ENCODE measurements at regions not wholly inside any gene's neighbourhood (a gene's known extent, or its start where the extent isn't known, plus 50 kb on each side); places are given as distances from the start of the nearest gene placed in this dataset.
"Not testable (repeated sequence)": the region's sequence is repeated elsewhere in the genome, so short reads cannot be mapped to it uniquely, and the experiment has no call there.

- TF ChIP-seq EZH2 (IDR thresholded peaks at IDR 0.05; ENCODE audit: borderline replicate concordance, low read depth, low read length, severe bottlenecking): no peak
Observed at GRCh38 chr4:130077275-130077674, 981.3 kb downstream of the C4orf33 start.

GRCh38 chr4:130079027-130079426 is 983.1 kb downstream of the C4orf33 start:
- H3K9me3 ChIP-seq (ENCODE audit: insufficient read depth, low read length, severe bottlenecking); H4K20me1 ChIP-seq (ENCODE audit: insufficient read depth, low read length); H3K4me1 ChIP-seq (ENCODE audit: insufficient read depth, low read length); DNase-seq; H3K79me2 ChIP-seq (ENCODE audit: insufficient read depth, low read length); H3K4me2 ChIP-seq (ENCODE audit: insufficient read depth, low read length); ATAC-seq (ENCODE audit: insufficient read depth, low read depth); H3K27me3 ChIP-seq (ENCODE audit: insufficient read depth, low read length, poor library complexity); H3K36me3 ChIP-seq (ENCODE audit: insufficient read depth, low read length); H2AFZ ChIP-seq (ENCODE audit: low read depth, low read length); H3K4me3 ChIP-seq (ENCODE audit: low read depth in 1 of 2, low read length in 2 of 2); H3K9ac ChIP-seq (ENCODE audit: low read depth, low read length); H3K27ac ChIP-seq (ENCODE audit: low read length): not testable (repeated sequence)

More at GRCh38 chr4:130077275-130077674, 981.3 kb downstream of the C4orf33 start:
- Histone ChIP-seq H3K36me3 (ENCODE audit: insufficient read depth, low read length) (no peaks in the 10 kb centered on the region), H3K4me3 (ENCODE audit: low read depth in 1 of 2, low read length in 2 of 2) (no peak overlapping the region), H2AFZ (ENCODE audit: low read depth, low read length) (no peak overlapping the region), H3K9ac (ENCODE audit: low read depth, low read length) (no peak overlapping the region), H3K27me3 (ENCODE audit: insufficient read depth, low read length, poor library complexity) (no peaks in the 10 kb centered on the region), H3K27ac (ENCODE audit: low read length) (no peak overlapping the region), H3K9me3 (ENCODE audit: insufficient read depth, low read length, severe bottlenecking) (no peaks in the 10 kb centered on the region), H3K79me2 (ENCODE audit: insufficient read depth, low read length) (no peaks in the 10 kb centered on the region), H3K4me1 (ENCODE audit: insufficient read depth, low read length) (0 out of 2 replicates have a peak, but pooled peaks cover 3% of the 10 kb centered on the region), H3K4me2 (ENCODE audit: insufficient read depth, low read length) (no peak overlapping the region), H4K20me1 (ENCODE audit: insufficient read depth, low read length) (no peaks in the 10 kb centered on the region)
- DNase-seq (no peak), ATAC-seq (ENCODE audit: insufficient read depth, low read depth) (no peak)

DNA sequence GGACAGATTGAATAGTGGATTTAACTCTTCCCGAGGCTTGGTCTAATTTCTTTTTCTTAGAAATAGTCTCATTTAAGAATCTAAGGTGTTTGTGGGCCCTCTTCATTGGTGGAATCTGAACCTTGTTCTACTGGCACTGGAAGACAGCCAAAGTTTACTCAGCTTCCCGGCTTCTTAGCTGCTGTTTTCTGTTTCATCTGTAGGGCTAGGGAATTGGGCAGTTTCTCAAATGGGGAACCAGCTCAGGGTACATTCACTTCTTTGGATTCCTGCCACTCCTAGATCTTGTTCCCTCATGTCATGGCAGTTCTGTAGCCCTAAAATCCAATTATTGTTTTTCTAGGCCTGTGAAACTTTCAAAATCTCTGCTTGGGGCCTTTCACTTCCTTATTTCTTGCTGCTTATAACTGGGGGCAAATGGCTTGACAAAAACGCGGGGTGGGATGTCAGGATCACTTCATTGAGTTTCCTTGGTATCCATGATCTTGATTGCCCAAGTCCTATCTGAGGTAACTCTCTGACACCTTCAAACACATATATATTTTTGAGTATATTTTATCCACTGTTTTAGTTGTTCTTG is 985.0 kb downstream of the C4orf33 start:
- Histone ChIP-seq H3K36me3 (ENCODE audit: insufficient read depth, low read length) (no peaks in the 10 kb centered on the region), H4K20me1 (ENCODE audit: insufficient read depth, low read length) (no peaks in the 10 kb centered on the region), H3K27ac (ENCODE audit: low read length) (no peak overlapping the region), H3K27me3 (ENCODE audit: insufficient read depth, low read length, poor library complexity) (no peaks in the 10 kb centered on the region), H3K9me3 (ENCODE audit: insufficient read depth, low read length, severe bottlenecking) (no peaks in the 10 kb centered on the region), H2AFZ (ENCODE audit: low read depth, low read length) (0 out of 2 replicates have a peak overlapping the region, but pooled peaks have one; percentile 50), H3K4me3 (ENCODE audit: low read depth in 1 of 2, low read length in 2 of 2) (no peak overlapping the region), H3K4me1 (ENCODE audit: insufficient read depth, low read length) (0 out of 2 replicates have a peak, but pooled peaks cover 3% of the 10 kb centered on the region), H3K9ac (ENCODE audit: low read depth, low read length) (no peak overlapping the region), H3K79me2 (ENCODE audit: insufficient read depth, low read length) (no peaks in the 10 kb centered on the region), H3K4me2 (ENCODE audit: insufficient read depth, low read length) (no peak overlapping the region)
- DNase-seq: no peak
- ATAC-seq (ENCODE audit: insufficient read depth, low read depth): no peak
- TF ChIP-seq CTCF (IDR thresholded peaks at IDR 0.05; ENCODE audit: borderline replicate concordance, extremely low read depth, low read length, poor library complexity, severe bottlenecking): no peak
- TF ChIP-seq EZH2 (IDR thresholded peaks at IDR 0.05; ENCODE audit: borderline replicate concordance, low read depth, low read length, severe bottlenecking): no peak

DNA sequence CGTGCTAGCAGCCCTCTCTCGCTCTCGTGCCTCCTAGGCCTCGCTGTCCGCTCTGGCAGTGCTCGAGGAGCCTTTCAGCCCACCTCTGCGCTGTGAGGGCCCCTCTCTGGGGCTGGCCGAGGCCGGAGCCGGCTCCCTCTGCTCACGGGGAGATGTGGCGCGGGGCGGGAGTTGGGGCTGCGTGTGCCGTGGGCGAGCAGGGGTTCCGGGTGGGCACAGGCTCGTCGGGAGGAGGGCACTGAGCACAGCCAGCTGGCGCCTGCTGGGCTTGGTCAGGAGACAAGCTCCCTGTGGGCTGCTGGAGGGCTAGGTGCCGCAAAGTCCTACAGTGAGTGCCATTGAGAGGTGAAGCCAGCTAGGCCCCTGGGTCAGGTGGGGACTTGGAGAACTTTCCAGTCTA is 994.5 kb downstream of the C4orf33 start:
- H3K4me2 ChIP-seq (ENCODE audit: insufficient read depth, low read length): no peak overlapping the region
- H4K20me1 ChIP-seq (ENCODE audit: insufficient read depth, low read length): no peaks in the 10 kb centered on the region
- no peak for DNase-seq
- H3K4me1 ChIP-seq (ENCODE audit: insufficient read depth, low read length): no peaks in the 10 kb centered on the region
- H3K27me3 ChIP-seq (ENCODE audit: insufficient read depth, low read length, poor library complexity): no peaks in the 10 kb centered on the region
- H3K27ac ChIP-seq (ENCODE audit: low read length): no peak overlapping the region
- TF ChIP-seq CTCF (IDR thresholded peaks at IDR 0.05; ENCODE audit: borderline replicate concordance, extremely low read depth, low read length, poor library complexity, severe bottlenecking) (no peak), EZH2 (IDR thresholded peaks at IDR 0.05; ENCODE audit: borderline replicate concordance, low read depth, low read length, severe bottlenecking) (no peak)
- no peaks in the 10 kb centered on the region for H3K9me3 ChIP-seq (ENCODE audit: insufficient read depth, low read length, severe bottlenecking)
- H3K9ac ChIP-seq (ENCODE audit: low read depth, low read length): no peak overlapping the region
- ATAC-seq (ENCODE audit: insufficient read depth, low read depth): no peak
- H3K79me2 ChIP-seq (ENCODE audit: insufficient read depth, low read length): no peaks in the 10 kb centered on the region
- H3K4me3 ChIP-seq (ENCODE audit: low read depth in 1 of 2, low read length in 2 of 2): no peak overlapping the region
- no peaks in the 10 kb centered on the region for H3K36me3 ChIP-seq (ENCODE audit: insufficient read depth, low read length)
- H2AFZ ChIP-seq (ENCODE audit: low read depth, low read length): no peak overlapping the region

All from DND-41 (cell line).